Testis (tissue), 2 donors: ENCODE measurements at regions not wholly inside any gene's neighbourhood (a gene's known extent, or its start where the extent isn't known, plus 50 kb on each side); places are given as distances from the start of the nearest gene placed in this dataset.

Experiments
- DNase-seq: peaks from one replicate; pipeline ENCODE4 v3.0.0-alpha.2; 2019
- H3K27ac ChIP-seq, 2 donors: fragments of 200-600 bp; sonication (generic); one replicate each; pipeline ENCODE4 v1.5.1; 2019
- H3K27me3 ChIP-seq: fragments of 200-600 bp; sonication (generic); one replicate; pipeline ENCODE4 v1.5.1; 2019
- H3K36me3 ChIP-seq: fragments of 200-600 bp; sonication (generic); one replicate; pipeline ENCODE4 v1.5.1; 2017; ENCODE audit warnings: low read depth; ENCODE audit errors: missing control alignments
- H3K4me1 ChIP-seq: fragments of 200-600 bp; sonication (generic); one replicate; pipeline ENCODE4 v1.5.1; 2019
- H3K4me3 ChIP-seq, 2 donors: fragments of 200-600 bp; sonication (generic); one replicate each; pipeline ENCODE4 v1.5.1; 2017 to 2019
- H3K9me3 ChIP-seq: fragments of 200-600 bp; sonication (generic); one replicate; pipeline ENCODE4 v1.5.1; 2017
- CTCF ChIP-seq, 3 experiments: fragments of 450-650 bp in 2 of 3; fragments of 200-600 bp in 1 of 3; sonication (generic) in 1 of 3; IDR thresholded peaks; one replicate each; pipeline ENCODE4 v1.5.1; 2016 to 2019; ENCODE audit warnings: antibody characterized with exemption in 3 of 3, mild to moderate bottlenecking in 2 of 3, moderate library complexity in 1 of 3
- POLR2A ChIP-seq: fragments of 450-650 bp; IDR thresholded peaks from one replicate; pipeline ENCODE4 v1.6.1; 2017; ENCODE audit warnings: antibody characterized with exemption, mild to moderate bottlenecking, moderate library complexity
- WGBS, 2 donors: methylation state at CpG; one replicate each; pipeline ENCODE4 v1.1.5; 2018; 5-methylcytosine and 5-hydroxymethylcytosine counted together
- intact Hi-C: fragments of 100-400 bp; cut with DNase I; formaldehyde crosslinking; loops from one replicate; pipeline ENCODE4 v1.15.1; 2023; ENCODE audit warnings: low total_unique reads

GRCh38 chr9:16278326-16278999, 592.0 kb downstream of the BNC2 start:
- H3K9me3 ChIP-seq = no peaks in the 10 kb centered on the region
- intact Hi-C loops = no loop called here
- H3K27ac ChIP-seq = no peak overlapping the region
- no peak for DNase-seq
- H3K27me3 ChIP-seq = no peaks in the 10 kb centered on the region
- no peaks in the 10 kb centered on the region for H3K36me3 ChIP-seq
- H3K4me1 ChIP-seq = no peaks in the 10 kb centered on the region
- 85 to 90% methylated on average over 11 to 13 of the region's 13 CpGs for WGBS, 2 donors
- TF ChIP-seq POLR2A (no peak), CTCF (IDR thresholded peaks at IDR 0.05) (no peak)
- no peak overlapping the region for H3K4me3 ChIP-seq

- H3K27ac ChIP-seq = no peak overlapping the region
- no peaks in the 10 kb centered on the region for H3K36me3 ChIP-seq
- no peak for TF ChIP-seq POLR2A
- no peak for TF ChIP-seq CTCF (IDR thresholded peaks at IDR 0.05)
- intact Hi-C loops = no loop called here
- H3K9me3 ChIP-seq = no peaks in the 10 kb centered on the region
- no peak overlapping the region for H3K4me3 ChIP-seq
- no peak for DNase-seq
- WGBS, 2 donors = 94 to 97% methylated on average over 5 of the region's 5 CpGs
- H3K4me1 ChIP-seq = no peaks in the 10 kb centered on the region
- H3K27me3 ChIP-seq = no peaks in the 10 kb centered on the region
These were observed 588.8 kb downstream of the BNC2 start for GRCh38 chr9:16281707-16282106.

GRCh38 chr9:16282216-16282615, 588.3 kb downstream of the BNC2 start:
- Histone ChIP-seq H3K4me3 (no peak overlapping the region), H3K27ac (no peak overlapping the region), H3K36me3 (no peaks in the 10 kb centered on the region), H3K4me1 (no peaks in the 10 kb centered on the region), H3K9me3 (no peaks in the 10 kb centered on the region), H3K27me3 (no peaks in the 10 kb centered on the region)
- DNase-seq = no peak
- 60 to 94% methylated on average over 2 of the region's 2 CpGs for WGBS, 2 donors
- intact Hi-C loops = no loop called here
- TF ChIP-seq POLR2A (no peak), CTCF (IDR thresholded peaks at IDR 0.05) (no peak)

- Histone ChIP-seq H3K27me3 (no peaks in the 10 kb centered on the region), H3K4me3 (no peak overlapping the region), H3K36me3 (no peaks in the 10 kb centered on the region), H3K4me1 (no peaks in the 10 kb centered on the region), H3K9me3 (no peaks in the 10 kb centered on the region), H3K27ac (no peak overlapping the region)
- intact Hi-C loops = no loop called here
- WGBS, 2 donors = 85 to 86% methylated on average over 9 of the region's 9 CpGs
- TF ChIP-seq POLR2A (no peak), CTCF (IDR thresholded peaks at IDR 0.05) (no peak)
- no peak for DNase-seq
These were observed 587.8 kb downstream of the BNC2 start for GRCh38 chr9:16282718-16283117.

- H3K27ac ChIP-seq = no peak overlapping the region
- intact Hi-C loops = no loop called here
- H3K27me3 ChIP-seq = no peaks in the 10 kb centered on the region
- no peaks in the 10 kb centered on the region for H3K9me3 ChIP-seq
- H3K4me3 ChIP-seq = no peak overlapping the region
- no peak for TF ChIP-seq POLR2A
- TF ChIP-seq CTCF (IDR thresholded peaks at IDR 0.05) = no peak
- no peaks in the 10 kb centered on the region for H3K4me1 ChIP-seq
- H3K36me3 ChIP-seq = no peaks in the 10 kb centered on the region
- no peak for DNase-seq
- WGBS, 2 donors = 83 to 86% methylated on average over 7 of the region's 7 CpGs
These were observed 584.3 kb downstream of the BNC2 start for GRCh38 chr9:16286160-16286559.
